Loucy (cell line): ENCODE measurements at regions not wholly inside any gene's neighbourhood (a gene's known extent, or its start where the extent isn't known, plus 50 kb on each side); places are given as distances from the start of the nearest gene placed in this dataset.

Source experiments
- H2AFZ ChIP-seq: fragments of 200-600 bp; sonication (generic); 2 replicates; pipeline ENCODE4 v1.6.0; 2016; ENCODE audit warnings: antibody characterized with exemption, mild to moderate bottlenecking, low read length, moderate library complexity
- H3F3A ChIP-seq: fragments of 200-600 bp; 2 replicates; pipeline ENCODE4 v1.6.0; 2016; ENCODE audit warnings: antibody characterized with exemption, low read depth, mild to moderate bottlenecking
- H3K27me3 ChIP-seq: fragments of 200-600 bp; sonication (generic); 2 replicates; pipeline ENCODE4 v1.6.1; 2014; ENCODE audit warnings: low read length, mild to moderate bottlenecking; ENCODE audit not compliant: insufficient read depth, poor library complexity, severe bottlenecking
- H3K36me3 ChIP-seq: fragments of 200-600 bp; sonication (generic); 2 replicates; pipeline ENCODE4 v1.6.1; 2016; ENCODE audit warnings: low read length; ENCODE audit not compliant: insufficient read depth
- H3K4me1 ChIP-seq: fragments of 200-600 bp; sonication (generic); 2 replicates; pipeline ENCODE4 v1.5.1; 2014; ENCODE audit warnings: low read length, mild to moderate bottlenecking; ENCODE audit not compliant: insufficient read depth, poor library complexity, severe bottlenecking
- H3K4me2 ChIP-seq: fragments of 200-600 bp; sonication (generic); 2 replicates; pipeline ENCODE4 v1.6.0; 2014; ENCODE audit warnings: antibody characterized with exemption, low read length, low read depth, mild to moderate bottlenecking; ENCODE audit not compliant: poor library complexity, severe bottlenecking
- H3K4me3 ChIP-seq: fragments of 200-600 bp; sonication (generic); 2 replicates; pipeline ENCODE4 v1.5.1; 2014; ENCODE audit warnings: low read length, mild to moderate bottlenecking, mixed read lengths; ENCODE audit not compliant: poor library complexity, severe bottlenecking
- H3K79me2 ChIP-seq: fragments of 200-600 bp; sonication (generic); 2 replicates; pipeline ENCODE4 v1.6.1; 2014; ENCODE audit warnings: low read length; ENCODE audit not compliant: insufficient read depth
- H3K9ac ChIP-seq: fragments of 200-600 bp; sonication (generic); 2 replicates; pipeline ENCODE4 v1.6.0; 2014; ENCODE audit warnings: mild to moderate bottlenecking, low read depth, low read length, moderate library complexity; ENCODE audit not compliant: poor library complexity, severe bottlenecking
- H3K9me2 ChIP-seq: fragments of 200-600 bp; sonication (generic); replicated peaks from 2 replicates; pipeline ENCODE4 v1.6.1; 2016; ENCODE audit warnings: low read depth, low read length, mixed read lengths
- H3K9me3 ChIP-seq: fragments of 200-600 bp; sonication (generic); 2 replicates; pipeline ENCODE4 v1.6.1; 2014; ENCODE audit warnings: mild to moderate bottlenecking, antibody characterized with exemption, low read length, low read depth; ENCODE audit not compliant: insufficient read depth
- H4K20me1 ChIP-seq: fragments of 200-600 bp; sonication (generic); 2 replicates; pipeline ENCODE4 v1.6.0; 2014; ENCODE audit warnings: antibody characterized with exemption, low read length, mild to moderate bottlenecking; ENCODE audit not compliant: insufficient read depth, poor library complexity, severe bottlenecking
- EZH2phosphoT487 ChIP-seq: fragments of 200-600 bp; IDR thresholded peaks from 2 replicates; pipeline ENCODE4 v1.6.1; 2018; ENCODE audit warnings: antibody characterized with exemption, mild to moderate bottlenecking, moderate library complexity, borderline replicate concordance
- TF ChIP-seq, protein P1 (sequence below): fragments of 200-600 bp; sonication (generic); conservative IDR thresholded peaks from 2 replicates; pipeline ENCODE4 v1.5.1; 2014; ENCODE audit warnings: mild to moderate bottlenecking, antibody characterized with exemption, low read length

DNA sequence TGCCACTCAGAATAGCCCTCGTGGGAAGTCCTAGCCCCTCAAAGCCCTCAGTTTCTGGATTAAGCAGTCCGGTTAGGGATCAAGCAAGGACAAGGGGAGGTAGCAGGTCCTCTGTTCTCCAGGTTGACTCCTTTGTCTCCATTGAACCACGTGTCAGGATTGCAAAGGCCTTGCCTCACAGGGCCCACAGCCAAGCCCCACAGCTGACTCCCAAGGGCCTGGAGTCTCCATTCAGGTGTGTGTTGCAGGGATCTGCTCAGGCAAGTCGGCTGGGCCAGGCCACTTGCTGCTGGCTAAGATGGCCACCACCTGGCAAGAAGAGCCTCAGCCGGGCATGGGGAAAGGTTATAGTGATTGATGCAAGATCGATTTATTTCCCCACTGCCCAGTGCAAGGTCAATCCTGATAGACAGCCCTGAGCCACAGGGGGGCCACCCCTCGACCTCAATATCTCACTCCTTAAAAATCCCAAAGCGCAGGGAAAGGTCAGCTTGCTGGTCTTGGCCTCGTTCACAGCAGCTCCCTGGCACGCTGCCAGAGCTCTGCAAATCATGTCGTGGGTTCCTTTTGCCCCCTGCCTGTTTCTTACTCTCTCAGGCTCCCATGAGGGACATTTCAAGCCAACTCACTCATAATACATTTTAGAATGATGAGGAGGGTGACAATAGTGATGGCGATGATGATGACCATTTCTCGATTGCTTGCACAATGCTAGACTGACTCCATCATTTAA is 75.9 kb downstream of the EDN3 start:
- Histone ChIP-seq H3K4me3 (no peak overlapping the region), H3K4me1 (no peaks in the 10 kb centered on the region), H4K20me1 (no peaks in the 10 kb centered on the region), H3K4me2 (no peak overlapping the region), H3K9me2 (no peaks in the 10 kb centered on the region), H3K9ac (no peak overlapping the region), H3K79me2 (no peaks in the 10 kb centered on the region), H3K27me3 (no peaks in the 10 kb centered on the region), H2AFZ (no peak overlapping the region), H3K9me3 (no peaks in the 10 kb centered on the region), H3F3A (no peaks in the 10 kb centered on the region), H3K36me3 (no peaks in the 10 kb centered on the region)
- no peak for TF ChIP-seq EZH2phosphoT487
- TF ChIP-seq, protein P1, sequence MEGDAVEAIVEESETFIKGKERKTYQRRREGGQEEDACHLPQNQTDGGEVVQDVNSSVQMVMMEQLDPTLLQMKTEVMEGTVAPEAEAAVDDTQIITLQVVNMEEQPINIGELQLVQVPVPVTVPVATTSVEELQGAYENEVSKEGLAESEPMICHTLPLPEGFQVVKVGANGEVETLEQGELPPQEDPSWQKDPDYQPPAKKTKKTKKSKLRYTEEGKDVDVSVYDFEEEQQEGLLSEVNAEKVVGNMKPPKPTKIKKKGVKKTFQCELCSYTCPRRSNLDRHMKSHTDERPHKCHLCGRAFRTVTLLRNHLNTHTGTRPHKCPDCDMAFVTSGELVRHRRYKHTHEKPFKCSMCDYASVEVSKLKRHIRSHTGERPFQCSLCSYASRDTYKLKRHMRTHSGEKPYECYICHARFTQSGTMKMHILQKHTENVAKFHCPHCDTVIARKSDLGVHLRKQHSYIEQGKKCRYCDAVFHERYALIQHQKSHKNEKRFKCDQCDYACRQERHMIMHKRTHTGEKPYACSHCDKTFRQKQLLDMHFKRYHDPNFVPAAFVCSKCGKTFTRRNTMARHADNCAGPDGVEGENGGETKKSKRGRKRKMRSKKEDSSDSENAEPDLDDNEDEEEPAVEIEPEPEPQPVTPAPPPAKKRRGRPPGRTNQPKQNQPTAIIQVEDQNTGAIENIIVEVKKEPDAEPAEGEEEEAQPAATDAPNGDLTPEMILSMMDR, result no peak

DNA sequence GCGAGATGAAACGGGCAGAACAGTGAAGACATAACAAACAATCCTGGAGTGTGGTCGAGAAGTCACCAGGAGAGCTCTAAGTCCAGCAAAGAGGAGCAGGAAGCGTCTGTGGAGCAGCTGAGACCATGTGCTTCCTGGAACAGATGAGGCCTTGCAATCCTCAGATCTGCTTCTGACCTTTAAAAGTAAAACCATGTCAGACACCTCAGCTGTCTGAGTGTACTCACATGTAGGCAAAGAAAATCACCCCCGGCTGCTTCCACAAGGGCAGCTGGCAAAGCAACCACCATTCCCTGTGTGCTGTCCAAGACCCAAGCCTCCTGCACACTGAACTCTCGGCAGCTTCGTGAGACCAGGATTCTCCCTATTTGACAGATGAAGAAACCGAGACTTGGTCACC is 76.6 kb downstream of the EDN3 start:
- H3K9ac ChIP-seq, result no peak overlapping the region
- no peak overlapping the region for H3K4me3 ChIP-seq
- no peaks in the 10 kb centered on the region for H3K36me3 ChIP-seq
- no peaks in the 10 kb centered on the region for H3K9me3 ChIP-seq
- H3K27me3 ChIP-seq, result no peaks in the 10 kb centered on the region
- no peaks in the 10 kb centered on the region for H3F3A ChIP-seq
- no peaks in the 10 kb centered on the region for H3K79me2 ChIP-seq
- no peaks in the 10 kb centered on the region for H3K9me2 ChIP-seq
- H3K4me1 ChIP-seq, result no peaks in the 10 kb centered on the region
- no peaks in the 10 kb centered on the region for H4K20me1 ChIP-seq
- H3K4me2 ChIP-seq, result no peak overlapping the region
- H2AFZ ChIP-seq, result no peak overlapping the region
- TF ChIP-seq, protein P1, result no peak
- no peak for TF ChIP-seq EZH2phosphoT487

DNA sequence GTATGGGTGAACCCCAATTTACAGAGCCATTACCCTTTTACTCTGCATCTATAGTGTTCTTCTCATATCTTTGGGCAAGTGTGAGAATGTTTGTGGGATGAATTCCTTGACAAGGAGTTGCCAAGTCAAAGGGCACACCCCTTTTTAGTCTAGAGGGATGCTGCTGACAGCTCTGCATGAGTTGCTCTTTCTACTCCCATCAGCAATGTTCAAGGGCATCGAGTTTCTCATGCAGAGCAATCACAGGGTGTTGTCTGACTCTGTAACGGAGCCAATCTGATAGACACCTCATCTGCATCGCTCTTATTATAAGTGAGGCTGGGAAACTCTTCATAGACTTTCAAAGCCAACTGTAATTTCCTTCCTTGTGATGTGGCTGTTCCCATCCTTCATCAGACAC is 77.4 kb downstream of the EDN3 start:
- Histone ChIP-seq H3K9me2 (no peaks in the 10 kb centered on the region), H2AFZ (no peak overlapping the region), H3K4me3 (no peak overlapping the region), H3K4me1 (no peaks in the 10 kb centered on the region), H3F3A (no peaks in the 10 kb centered on the region), H3K9ac (no peak overlapping the region), H3K27me3 (no peaks in the 10 kb centered on the region), H4K20me1 (no peaks in the 10 kb centered on the region), H3K9me3 (no peaks in the 10 kb centered on the region), H3K36me3 (no peaks in the 10 kb centered on the region), H3K79me2 (no peaks in the 10 kb centered on the region), H3K4me2 (no peak overlapping the region)
- no peak for TF ChIP-seq EZH2phosphoT487
- TF ChIP-seq, protein P1, result no peak
